GM19328 (cell line): ENCODE measurements at regions not wholly inside any gene's neighbourhood (a gene's known extent, or its start where the extent isn't known, plus 50 kb on each side); places are given as distances from the start of the nearest gene placed in this dataset.
A peak's percentile ranks its signal among the peaks of the same experiment; 100 is the strongest.
"Not testable (repeated sequence)": the region's sequence is repeated elsewhere in the genome, so short reads cannot be mapped to it uniquely, and the experiment has no call there.

Experiments
- ATAC-seq: cut with Tn5 transposase; IDR thresholded peaks from one replicate; pipeline ENCODE4 v1.9.1; 2021; ENCODE audit warnings: mild to moderate bottlenecking, moderate library complexity; ENCODE audit not compliant: unreplicated experiment

DNA sequence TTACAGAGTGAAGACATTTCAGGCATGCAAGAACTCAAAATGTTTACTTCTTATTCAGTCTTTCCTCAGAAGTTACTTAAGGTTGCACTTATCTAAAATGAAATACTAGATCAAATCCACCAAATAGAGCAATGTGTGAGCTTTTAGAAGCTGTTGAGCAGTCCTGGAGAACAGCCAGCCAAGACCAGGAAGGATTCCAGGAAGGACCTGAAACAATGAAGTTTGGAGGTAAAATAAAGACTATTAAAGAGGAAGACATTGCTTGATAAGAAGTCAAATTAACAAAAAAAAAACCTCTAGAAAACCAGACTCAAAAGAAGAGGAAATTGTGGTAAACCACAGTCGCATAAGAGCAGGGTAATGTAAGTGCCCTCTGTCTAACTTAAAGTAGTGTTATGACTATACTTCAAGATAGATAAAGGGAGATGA lies 156.2 kb upstream of the S1PR3 start:
- ATAC-seq, result peak; percentile 57

DNA sequence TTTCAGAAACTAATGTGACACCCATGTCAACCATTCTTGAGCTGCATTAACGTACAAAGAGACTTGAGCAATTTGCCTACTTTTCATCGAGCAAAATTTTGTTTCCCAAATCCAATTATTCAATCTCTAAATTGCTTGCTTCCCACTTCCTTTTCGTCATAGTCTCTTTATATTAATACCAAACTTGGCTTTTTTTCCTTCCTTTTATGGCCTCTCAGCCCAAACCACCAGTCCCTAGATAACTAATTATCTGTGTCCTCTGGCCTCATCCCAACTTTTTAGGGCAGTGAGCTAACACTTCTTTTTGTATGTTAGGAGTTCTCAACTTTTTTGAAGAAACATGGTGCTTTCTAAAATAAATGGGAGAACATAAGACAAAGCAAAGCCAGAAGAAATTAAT lies 155.5 kb upstream of the S1PR3 start:
- no peak for ATAC-seq

DNA sequence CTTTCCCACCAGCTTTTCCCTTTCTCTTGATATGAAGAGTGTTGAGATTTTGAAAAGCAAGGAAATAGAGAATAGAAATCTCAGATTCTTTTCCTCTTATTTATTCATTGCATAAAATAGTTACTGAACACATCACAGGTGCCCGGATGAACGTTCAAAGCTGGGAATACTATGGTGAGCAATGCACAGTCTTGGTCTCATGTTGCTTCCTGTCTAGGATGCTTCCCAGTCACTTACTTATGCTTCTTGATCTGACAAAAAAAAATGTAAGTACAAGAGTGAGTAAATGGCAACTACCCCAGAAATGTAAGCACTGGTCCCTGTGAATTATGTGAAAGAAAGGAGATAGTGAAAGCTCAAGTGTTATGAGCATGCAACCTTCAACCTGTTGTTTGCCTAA lies 153.5 kb upstream of the S1PR3 start:
- no peak for ATAC-seq

DNA sequence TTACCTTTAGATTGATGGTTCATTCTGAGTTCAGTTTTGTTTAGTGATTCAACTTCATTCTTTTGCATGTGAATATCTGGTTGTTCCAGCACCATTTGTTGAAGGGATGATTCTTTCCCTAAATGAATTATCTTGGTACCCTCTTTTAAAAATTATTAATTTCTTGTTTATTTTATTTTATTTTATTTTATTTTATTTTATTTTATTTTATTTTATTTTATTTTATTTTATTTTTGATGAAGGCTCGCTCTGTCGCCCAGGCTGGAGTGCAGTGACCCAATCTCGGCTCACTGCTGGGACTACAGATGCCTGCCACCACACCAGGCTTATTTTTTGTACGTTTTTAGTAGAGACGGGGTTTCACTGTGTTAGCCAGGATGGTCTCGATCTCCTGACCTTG lies 141.4 kb upstream of the S1PR3 start:
- ATAC-seq, result not testable (repeated sequence)

DNA sequence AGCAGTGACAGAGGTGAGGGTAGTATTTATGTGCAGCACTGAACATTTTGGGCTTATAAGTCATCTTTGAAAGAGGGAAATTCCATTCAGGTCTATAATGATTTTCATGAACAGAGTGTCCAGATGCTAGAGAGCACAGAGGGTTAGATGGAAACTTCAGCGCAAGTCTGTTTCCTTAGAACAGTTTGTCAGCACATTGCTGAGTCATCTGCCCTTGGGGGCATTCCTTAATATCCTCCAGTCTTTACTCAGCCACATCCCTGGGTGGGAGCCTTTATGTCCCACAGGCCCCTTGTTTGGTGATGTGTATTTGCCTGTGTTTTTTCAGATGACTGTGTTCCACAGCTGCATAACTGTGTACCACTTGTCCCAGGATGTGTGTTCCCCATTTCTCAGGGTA lies 138.5 kb upstream of the S1PR3 start:
- no peak for ATAC-seq

DNA sequence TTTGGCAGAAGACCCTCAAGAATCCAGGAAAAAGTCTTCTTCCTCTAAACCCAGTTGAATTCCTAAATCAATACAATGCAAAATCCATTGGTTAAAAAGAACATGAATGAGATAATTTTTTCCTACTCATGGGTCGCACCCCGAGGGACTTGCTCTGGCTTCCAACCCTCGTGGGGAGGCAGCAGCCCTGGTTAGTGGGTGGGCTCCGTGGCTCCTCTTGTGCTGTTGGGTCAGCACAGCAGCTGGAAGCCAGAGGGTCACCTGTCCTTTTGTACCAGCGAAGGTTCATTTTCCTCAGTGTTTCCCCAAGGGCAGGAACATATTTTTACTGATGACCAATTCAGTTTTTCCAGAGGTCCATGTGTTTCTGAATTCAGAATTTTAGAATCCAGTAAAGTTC lies 120.6 kb upstream of the S1PR3 start:
- no peak for ATAC-seq

DNA sequence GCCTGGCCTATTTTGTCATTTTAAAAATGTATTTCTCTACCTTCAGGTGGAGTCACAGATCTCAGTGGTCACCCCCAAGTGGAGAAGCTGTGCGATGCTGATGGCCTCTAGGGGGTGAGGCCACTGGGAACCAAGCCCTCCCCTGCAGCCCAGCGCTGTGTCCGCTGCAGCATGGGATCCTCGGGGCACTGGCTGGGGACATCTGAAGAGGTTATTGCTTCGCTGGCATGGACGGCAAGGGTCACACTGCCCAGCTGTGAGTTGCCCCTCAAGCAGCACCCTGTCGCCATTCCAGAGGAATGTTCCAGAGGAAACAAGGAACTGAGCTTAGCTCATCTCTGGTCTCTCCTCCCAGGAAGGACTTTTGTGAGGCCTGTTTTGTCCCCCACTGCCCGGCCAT lies 119.6 kb upstream of the S1PR3 start:
- no peak for ATAC-seq

DNA sequence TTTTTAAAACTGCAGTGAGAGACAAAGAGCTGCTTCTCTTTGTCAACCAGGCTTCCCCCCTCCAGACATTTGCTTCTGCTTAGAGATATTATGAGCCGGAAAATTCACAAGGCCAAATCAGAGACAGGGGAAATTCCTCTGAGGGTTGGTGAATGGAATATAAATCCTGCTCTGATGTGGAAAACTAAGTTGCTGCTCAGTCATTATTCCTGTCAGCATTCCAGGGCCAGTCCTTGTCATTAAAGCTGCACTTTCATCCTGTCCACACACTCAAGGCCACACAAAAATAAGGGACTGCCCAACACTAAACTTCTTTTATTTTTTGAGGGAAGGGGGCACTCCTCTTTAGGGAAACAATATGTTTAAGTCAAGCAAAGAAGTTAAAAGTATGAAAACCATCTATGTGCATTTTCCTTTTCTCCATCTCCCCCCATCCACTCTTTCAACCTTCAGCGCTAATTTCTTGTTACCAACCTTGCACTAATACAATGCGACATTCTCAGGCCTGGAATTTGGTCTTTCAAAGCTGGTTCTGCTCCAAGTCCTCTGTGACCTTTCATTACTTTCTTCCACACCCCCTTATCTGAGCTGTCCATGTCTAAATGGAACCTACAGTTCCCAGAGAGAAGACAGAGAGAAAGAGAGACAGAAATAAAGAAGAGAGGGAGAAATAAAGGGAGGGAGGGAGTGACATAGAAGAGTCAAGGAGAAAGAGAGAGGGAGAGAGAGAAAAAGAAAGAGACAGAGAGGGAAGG lies 118.9 kb upstream of the S1PR3 start:
- no peak for ATAC-seq

DNA sequence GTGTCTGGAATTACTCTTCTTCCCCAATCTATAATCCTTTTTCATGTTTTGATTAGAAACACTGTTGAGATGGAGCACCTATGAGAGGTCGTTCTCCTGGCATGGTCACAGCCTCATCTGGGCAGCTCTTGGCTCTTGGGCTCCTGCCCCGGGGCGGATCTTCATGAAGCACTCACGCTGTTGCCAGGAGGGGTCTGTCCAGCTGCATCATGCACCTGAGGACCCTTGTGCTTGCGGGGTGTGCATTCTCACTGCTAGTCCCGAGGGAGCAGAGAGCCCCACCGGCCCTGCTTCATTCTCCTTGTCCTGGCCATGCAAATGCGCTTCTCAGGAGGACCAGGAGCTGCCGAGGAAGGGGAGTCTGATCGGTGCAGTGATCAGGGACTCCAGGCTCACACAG lies 117.6 kb upstream of the S1PR3 start:
- ATAC-seq, result no peak

DNA sequence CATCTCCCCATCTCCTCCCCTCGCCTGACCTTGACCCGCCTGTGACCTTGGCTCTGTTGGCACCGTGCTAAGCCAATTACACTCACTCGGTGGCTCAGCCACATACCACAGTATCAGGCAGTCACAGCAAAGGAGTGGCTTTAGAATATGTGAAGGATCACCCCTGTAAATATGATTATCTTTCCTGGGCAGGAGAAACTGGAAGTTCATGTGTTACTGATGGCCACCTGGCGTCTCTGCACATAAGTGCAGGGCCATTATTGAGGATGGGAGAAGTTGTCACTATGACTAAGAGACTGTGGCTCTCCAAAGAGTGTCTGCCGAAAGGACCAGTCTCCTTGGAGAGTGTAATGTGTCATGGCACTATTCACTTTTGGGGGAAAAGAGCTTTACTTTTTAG lies 116.9 kb upstream of the S1PR3 start:
- ATAC-seq, result no peak

DNA sequence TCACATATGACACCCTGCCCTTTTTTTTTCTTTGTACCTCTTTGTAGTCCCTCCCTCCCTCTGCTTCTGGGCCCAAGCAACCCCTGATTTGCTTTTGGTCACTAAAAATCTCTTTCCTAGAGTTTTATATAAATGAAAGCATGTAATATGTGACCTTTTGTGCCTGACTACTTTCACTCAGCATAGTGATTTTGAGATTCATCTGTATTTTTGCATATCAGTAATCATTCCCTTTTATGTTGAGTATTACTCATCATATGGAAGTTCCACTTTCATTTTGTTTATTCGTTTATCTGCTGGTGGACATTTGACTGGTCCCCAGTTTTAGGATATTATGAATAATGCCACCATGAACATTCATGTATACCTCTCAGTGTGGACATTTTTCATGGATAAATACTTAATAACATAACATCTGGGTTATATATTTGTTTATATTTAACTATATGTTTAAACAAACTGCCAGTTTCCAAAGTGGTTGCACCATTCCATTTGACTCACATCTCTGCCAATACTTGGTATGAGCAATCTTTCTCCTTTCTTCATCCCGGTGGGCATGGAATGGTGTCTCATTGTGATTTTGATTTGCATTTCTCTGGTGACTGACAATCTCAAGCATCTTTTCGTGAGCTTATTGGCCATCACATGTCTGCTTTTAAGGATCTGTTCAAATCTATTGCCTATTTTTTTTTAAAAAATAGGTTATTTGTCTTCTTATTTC lies 115.7 kb upstream of the S1PR3 start:
- no peak for ATAC-seq

DNA sequence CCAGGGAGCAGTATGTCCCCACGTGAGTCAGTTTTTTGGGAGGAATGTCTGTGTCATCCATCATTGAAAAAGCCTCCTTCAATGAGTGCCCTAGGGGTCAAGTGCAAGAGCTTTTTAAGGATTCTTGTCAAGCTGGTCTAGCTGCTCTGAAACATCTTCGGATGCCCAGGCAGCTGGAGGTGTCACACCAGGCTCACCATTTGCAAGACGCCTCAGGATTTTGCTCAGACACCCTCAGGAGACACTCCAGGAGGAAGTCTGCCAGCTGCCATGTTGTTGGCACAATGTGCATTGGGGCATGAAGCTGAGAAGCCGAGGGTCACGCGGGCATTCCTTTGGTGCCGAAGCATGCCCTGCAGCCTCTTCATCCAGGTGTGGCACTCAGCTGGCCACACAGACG lies 111.1 kb upstream of the S1PR3 start:
- no peak for ATAC-seq

DNA sequence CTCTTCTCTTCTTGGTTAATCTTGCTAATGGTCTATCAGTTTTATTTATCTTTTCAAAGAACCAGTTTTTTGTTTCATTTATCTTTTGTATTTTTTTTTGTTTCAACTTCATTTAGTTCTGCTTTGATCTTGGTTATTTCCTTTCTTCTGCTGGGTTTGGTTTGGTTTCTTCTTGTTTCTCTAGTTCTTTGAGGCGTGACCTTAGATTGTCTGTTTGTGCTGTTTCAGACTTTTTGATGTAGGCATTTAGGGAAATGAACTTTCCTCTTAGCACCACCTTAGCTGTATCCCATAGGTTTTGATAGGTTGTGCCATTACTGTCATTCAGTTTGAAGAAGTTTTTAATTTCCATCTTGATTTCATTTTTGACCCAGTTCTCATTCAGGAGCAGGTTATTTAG lies 107.0 kb upstream of the S1PR3 start:
- not testable (repeated sequence) for ATAC-seq

DNA sequence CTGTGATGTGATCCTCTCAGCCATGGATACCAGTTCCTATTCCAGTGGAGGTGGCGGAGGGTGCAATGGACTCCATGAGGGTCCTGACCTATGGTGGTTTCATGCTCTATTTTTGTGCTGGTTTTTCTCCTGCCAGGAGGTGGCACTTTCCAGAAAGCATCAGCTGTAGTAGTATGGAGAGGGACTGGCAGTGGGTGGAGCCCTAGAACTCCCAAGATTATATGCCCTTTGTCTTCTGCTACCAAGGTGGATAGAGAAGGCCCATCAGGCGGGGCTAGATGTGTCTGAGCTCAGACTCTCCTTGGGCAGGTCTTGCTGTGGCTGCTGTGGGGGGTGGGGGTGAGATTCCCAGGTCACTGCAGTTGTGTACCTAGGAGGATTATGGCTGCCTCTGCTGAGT lies 104.5 kb upstream of the S1PR3 start:
- ATAC-seq, result not testable (repeated sequence)

DNA sequence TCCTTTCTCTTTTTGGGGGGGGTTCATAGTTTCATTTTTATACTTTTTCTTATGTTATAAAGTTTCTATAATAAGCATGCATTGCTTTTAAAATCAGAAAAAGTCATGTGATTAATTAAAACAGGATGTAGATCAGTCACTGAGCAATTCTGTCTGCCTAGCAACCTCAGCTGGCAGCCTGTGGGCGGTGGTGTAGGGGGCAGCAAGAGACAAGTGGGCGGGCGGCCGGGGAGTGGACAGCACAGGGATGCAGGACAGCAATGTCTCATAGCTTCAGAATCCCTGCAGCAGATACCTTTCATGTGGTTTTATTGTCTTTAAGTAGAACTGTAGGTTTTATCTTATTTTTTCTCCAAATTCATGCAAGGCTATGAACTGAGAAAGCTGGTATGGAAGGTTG lies 101.9 kb upstream of the S1PR3 start:
- ATAC-seq, result no peak

DNA sequence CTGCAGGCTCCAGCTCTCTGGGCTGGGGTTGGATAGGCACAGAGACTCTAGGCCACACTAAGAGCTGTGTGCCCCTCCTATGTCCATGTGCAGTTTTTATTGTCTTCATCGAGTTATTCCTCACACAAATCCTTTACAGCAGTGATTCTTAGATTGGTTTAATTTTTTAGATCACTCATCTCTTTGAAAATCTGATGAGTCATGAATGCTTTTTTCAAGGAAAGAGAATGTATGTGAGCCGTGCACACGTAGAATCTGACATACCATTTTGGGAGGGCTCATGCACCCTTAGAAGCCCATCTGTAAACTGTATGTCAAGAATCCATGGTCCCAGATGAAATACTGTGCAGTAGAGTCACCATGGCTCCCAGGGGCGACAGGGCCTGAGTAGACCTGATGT lies 100.7 kb upstream of the S1PR3 start:
- no peak for ATAC-seq

DNA sequence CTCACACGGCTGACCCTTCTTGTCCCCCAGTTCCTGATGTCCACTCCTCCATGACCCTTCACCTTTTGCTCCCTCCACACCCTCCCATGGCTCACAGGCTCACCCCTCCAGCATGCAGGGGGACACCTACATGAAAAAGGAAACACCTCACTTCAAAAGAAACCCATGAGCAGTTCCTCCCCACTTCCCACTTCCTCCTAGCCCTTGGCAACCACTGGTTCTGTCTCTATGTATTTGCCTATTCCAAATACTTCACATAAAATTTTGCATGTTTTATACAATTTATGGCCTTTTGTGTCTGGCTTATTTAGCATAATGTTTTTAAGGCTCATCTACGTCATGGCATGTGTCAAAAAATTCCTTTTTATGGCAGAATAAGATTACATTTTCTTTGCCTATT lies 100.2 kb upstream of the S1PR3 start:
- ATAC-seq, result no peak

DNA sequence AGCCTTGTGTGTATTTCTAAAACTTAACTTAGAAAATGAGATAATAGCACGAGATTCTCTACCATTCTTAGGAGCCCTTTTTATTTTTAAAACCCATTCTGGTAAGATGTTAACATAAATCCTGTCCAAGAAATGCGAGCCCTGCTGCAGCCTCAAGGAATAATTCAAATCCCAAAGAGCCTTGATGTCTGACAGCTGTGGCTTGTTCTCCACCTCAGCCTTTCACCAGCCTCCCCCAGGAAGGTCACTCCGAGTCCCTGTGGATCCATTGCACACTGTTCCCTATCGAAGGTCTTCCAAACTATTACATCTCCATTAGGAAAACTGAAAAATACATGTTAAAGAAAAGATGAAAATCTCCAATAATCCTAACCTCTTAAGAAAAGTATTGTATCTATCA lies 98.5 kb upstream of the S1PR3 start:
- ATAC-seq, result no peak

DNA sequence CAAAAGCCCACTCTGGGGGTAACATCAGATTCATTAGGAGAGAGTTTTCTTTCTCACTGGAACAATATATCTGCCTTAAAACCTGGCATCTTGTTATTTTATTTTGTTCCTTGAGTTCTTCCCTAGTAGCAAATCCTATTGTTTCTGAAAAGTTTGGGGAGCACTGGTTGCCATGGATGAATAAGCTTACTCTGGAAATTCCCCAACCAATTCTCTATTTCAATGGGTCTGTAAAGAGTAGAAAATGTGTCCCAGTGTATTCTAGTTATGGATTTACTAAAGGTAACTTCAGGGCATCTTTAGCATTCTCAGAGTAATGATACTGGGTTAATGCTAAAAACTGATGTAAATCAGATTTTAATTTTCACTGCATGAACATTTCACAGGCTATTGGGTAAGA lies 94.2 kb upstream of the S1PR3 start:
- no peak for ATAC-seq

DNA sequence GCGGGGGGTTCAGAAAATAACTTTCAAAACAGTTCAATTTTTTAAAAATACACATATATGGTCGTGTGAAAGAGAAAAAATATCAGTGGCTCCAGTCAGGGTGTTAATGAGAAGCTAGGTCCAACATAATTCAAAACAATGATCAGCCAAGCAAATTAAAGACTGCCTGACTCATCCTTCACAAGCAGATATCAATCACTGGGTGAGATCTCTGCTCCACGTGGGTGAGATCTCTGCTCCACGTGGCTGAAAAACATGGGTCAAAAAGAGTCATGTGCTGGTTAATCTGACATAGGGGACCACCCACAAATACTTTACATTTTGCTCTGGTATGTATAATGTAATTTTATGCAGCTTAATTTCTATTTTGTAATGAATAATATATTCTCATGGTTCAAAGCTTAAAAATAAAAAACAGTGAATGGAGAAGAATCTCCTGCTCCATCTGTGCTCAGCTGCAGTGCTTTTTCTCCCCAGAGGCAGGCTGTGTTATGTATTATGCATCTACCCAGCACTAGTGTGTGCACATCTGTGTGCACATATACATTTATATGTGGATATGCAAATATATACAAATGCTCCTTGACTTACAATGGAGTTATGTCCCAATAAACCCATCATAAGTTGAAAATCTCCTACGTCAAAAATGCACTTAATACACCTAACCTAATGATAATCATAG lies 93.1 kb upstream of the S1PR3 start:
- no peak for ATAC-seq

DNA sequence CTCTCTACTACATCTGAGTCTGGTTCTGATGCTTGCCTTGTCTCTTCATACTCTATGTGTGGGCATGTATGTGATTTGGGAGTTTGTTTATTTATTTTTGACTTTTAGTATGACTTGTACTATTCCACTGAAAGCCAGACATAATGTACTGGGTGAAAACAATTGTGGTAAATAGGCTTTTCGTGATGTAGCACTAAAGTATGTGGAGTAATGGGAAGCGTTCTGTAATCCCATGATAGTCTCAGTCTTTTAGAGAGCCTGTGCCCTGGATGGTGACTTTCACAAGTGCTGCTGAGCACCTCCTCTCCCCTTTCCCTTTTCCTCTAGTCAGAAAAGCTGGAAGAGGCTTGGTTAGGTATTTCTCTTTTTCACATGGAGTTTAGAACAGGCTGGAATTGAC lies 85.8 kb upstream of the S1PR3 start:
- ATAC-seq, result no peak

DNA sequence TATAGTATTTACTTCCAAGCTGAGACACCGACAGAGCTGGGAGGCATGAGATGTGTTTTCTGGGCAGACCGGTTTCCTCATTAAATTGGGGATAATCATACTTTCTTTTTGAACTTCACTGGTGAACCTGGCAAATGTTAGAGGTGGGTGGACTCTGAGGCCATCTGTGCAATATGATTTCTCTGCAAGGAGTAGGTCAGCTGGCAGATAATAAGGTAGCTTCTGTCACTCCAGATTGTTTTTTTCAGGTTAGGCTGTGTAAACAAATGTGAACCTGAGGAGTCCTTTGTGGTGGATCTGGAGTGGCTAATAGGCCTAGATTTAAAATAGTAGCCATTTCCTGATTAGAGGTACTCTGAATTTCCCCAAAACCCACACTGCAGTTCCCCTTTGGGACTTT lies 75.4 kb upstream of the S1PR3 start:
- ATAC-seq, result no peak
